WI38 (cell line): ENCODE measurements at regions not wholly inside any gene's neighbourhood (a gene's known extent, or its start where the extent isn't known, plus 50 kb on each side); places are given as distances from the start of the nearest gene placed in this dataset.

Experiments used
- H3K4me3 ChIP-seq: 2 replicates; pipeline ENCODE4 v1.5.1; 2011; ENCODE audit warnings: low read depth, mild to moderate bottlenecking, control low read depth, low read length
- CTCF ChIP-seq: IDR thresholded peaks from 2 replicates; pipeline ENCODE4 v1.5.1; 2012; ENCODE audit warnings: low read depth, mild to moderate bottlenecking, control low read depth, low read length

GRCh38 chr13:104143760-104144416 is 1077.7 kb upstream of the SLC10A2 start:
- no peak overlapping the region for H3K4me3 ChIP-seq
- no peak for TF ChIP-seq CTCF

- no peak for TF ChIP-seq CTCF
- H3K4me3 ChIP-seq, result no peak overlapping the region
Observed at GRCh38 chr13:104140552-104140951, 1074.3 kb upstream of the SLC10A2 start.

- TF ChIP-seq CTCF, result no peak
- no peak overlapping the region for H3K4me3 ChIP-seq
Observed at GRCh38 chr13:104137416-104137815, 1071.2 kb upstream of the SLC10A2 start.

GRCh38 chr13:104132849-104133248 is 1066.6 kb upstream of the SLC10A2 start:
- no peak for TF ChIP-seq CTCF
- no peak overlapping the region for H3K4me3 ChIP-seq

GRCh38 chr13:104114101-104114500 is 1047.9 kb upstream of the SLC10A2 start:
- TF ChIP-seq CTCF, result no peak
- H3K4me3 ChIP-seq, result no peak overlapping the region

- TF ChIP-seq CTCF, result no peak
- H3K4me3 ChIP-seq, result no peak overlapping the region
Observed at GRCh38 chr13:104111031-104111430, 1044.8 kb upstream of the SLC10A2 start.

GRCh38 chr13:104106705-104107393 is 1040.6 kb upstream of the SLC10A2 start:
- no peak overlapping the region for H3K4me3 ChIP-seq
- TF ChIP-seq CTCF, result no peak
